Cardiac septum (tissue), 1 donor: ENCODE measurements at regions not wholly inside any gene's neighbourhood (a gene's known extent, or its start where the extent isn't known, plus 50 kb on each side); places are given as distances from the start of the nearest gene placed in this dataset.
"Not testable (repeated sequence)": the region's sequence is repeated elsewhere in the genome, so short reads cannot be mapped to it uniquely, and the experiment has no call there.

Source experiments
- DNase-seq: peaks from one replicate; pipeline ENCODE4 v3.0.0-alpha.2; 2020; ENCODE audit warnings: low spot score
- intact Hi-C: fragments of 100-400 bp; cut with DNase I; formaldehyde crosslinking; loops from one replicate; pipeline ENCODE4 v1.14.0; 2022
- donor health status: DM: no; HTN: no; CAD: no.

DNA sequence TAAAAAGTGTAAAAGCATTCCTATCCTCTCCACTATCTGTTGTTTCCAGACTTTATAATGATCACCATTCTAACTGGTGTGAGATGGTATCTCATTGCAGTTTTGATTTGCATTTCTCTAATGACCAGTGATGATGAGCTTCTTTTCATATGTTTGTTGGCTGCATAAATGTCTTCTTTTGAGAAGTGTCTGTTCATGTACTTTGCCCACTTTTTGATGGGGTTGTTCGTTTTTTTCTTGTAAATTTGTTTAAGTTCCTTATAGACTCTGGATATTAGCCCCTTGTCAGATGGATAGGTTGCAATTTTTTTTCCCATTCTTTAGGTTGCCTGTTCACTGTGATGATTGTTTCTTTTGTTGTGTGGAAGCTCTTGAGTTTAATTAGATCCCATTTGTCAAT lies 199.6 kb upstream of the ETV3 start:
- intact Hi-C loops, DNase-seq: not testable (repeated sequence)

DNA sequence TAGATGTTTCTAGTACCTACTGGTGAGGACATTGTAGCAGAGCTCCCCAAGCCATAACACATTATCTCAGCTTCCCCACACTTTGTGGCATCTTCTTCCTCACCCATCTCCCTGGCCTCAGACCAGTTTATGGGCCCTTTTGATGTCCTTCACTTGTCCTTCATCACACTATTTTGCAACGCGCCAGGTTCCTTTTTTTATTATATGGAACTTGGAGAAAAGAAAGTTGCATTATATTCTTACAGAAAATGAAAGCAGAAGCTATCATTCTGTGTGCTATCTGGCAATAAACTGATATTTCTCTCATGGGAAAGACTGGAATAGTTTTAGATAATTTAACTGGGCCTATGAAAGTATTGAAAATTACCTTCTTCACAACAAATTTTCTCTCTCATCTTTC lies 196.9 kb upstream of the ETV3 start:
- no peak for DNase-seq
- intact Hi-C loops, result no loop called here

DNA sequence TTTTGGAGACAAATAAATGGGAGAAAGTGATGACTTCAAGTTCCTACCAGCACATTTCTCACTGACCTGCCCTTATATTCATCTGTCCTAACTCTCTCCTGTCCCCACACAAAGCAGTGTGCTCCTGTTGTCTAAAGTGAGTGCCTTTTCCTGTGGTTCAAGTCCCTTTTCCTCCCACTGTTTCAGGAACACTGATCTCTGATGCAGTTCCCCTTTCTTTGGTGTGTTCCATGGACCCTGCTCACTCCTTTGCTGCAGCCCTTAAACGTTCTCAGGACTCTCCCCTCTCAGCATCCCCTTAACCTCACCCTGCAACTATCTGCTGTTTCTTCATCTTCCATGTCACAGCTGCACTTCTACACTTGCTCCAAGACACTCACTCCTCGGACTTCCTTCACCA lies 195.8 kb upstream of the ETV3 start:
- no peak for DNase-seq
- intact Hi-C loops, result no loop called here

DNA sequence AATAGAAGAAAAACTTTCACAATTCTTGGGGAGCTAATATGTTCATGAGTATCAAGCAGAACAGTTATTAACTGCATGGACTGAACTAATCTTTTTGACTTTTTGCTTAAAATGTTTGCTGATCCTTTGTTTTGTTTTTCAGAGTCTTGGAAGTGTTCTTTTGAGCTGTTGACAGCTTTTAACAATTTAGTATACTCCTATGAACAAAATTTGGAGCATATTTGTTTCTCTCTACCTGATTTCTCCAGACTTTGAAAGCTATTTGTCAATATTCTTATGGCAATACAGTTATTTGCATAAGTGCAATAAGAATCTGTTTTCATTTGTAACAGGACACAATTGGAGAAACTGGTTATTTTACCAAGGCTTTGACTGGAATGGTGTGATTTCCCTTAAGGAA lies 192.0 kb upstream of the ETV3 start:
- DNase-seq, intact Hi-C loops: not testable (repeated sequence)

DNA sequence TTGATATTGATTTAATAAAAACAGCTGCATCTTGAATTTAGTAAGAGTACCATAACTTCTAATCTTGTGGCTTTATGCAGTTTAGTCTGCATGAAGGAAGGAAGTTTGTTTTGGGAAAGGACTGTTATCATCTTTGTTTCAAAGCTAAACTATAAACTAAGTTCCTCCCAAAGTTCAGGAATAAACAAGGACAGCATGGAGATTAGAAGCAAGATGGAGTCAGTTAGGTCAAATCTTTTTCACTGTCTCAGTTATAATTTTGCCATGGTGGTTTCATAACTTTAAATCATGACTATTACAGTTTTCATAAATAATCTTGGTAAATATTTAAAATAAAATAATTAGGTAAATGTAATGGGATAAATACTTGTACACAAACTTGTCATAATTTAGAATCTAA lies 189.9 kb upstream of the ETV3 start:
- intact Hi-C loops, DNase-seq: not testable (repeated sequence)

DNA sequence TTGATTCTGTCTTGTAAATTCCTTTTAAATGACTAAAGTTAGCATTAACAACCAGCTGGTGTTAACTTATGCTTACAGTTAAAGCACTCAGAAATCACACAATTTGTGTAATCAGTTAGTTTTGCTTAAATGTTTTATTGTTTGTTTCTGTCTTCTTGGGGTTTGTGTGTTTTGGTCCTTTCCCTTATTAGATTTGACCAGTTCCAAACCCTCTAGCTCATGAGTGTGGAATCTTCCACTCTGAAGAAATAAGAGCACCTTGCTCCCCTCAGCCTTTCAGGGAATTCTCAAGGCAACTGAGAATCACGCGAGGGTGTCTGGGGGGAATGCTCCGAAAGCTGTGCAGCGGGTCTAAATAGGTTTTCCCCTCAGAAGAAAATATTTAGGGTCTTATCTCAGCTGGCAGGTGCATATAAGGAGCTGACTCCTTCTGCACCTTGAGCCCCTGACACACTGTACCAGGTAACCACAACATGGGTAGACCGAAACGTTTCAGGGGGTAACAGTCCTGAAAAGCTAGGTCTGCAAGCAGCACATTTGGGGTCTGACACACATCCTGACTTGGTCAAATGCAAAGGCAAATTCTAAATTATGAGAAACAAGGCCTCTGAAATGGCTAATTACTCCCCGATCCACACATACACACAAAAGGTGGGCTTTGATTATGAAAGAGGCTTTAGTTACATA lies 188.1 kb upstream of the ETV3 start:
- intact Hi-C loops, result no loop called here
- DNase-seq, result no peak

DNA sequence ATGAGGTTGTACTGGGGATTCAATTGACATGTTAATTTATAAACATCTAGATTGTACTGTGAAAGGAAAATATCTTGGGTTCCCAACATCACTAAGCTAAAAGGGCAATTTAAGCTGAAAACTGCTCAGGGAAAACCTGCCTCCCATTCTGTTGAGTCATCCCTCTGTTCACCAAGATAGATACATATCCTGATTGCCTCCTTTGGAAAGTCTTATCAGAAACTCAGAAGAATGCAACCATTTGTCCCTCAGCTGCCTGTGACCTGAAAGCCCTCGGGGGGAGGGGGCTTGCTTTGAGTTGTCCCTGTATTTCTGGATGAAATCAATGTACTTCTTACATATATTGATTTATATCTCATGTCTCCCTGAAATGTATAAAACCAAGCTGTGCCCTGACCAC lies 187.0 kb upstream of the ETV3 start:
- intact Hi-C loops, result no loop called here
- DNase-seq, result no peak

DNA sequence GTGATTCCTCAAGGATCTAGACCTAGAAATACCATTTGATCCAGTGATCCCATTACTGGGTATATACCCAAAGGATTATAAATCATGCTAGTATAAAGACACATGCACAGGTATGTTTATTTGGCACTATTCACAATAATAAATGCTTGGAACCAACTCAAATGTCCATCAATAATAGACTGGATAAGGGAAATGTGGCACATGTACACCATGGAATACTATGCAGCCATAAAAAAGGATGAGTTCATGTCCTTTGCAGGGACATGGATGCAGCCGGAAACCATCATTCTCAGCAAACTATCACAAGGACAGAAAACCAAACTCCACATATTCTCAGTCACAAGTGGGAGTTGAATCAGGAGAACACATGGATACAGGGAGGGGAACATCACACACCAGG lies 183.8 kb upstream of the ETV3 start:
- DNase-seq, intact Hi-C loops: not testable (repeated sequence)

DNA sequence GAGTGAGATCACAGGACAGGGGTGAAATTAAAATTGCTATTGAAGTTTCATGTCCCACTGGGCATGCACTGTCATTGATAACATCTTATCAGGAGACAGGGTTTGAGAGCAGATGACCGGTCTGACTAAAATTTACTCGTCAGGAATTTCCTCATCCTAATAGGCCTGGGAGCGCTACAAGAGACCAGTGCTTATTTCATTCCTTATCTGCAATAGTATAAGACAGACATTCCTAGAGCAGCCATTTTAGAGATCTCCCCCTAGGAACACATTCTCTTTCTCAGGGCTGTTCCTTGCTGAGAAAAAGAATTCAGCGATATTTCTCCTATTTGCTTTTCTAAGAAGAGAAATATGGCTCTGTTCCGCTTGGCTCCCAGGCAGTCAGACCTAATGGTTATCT lies 181.4 kb upstream of the ETV3 start:
- intact Hi-C loops, result no loop called here
- DNase-seq, result no peak

DNA sequence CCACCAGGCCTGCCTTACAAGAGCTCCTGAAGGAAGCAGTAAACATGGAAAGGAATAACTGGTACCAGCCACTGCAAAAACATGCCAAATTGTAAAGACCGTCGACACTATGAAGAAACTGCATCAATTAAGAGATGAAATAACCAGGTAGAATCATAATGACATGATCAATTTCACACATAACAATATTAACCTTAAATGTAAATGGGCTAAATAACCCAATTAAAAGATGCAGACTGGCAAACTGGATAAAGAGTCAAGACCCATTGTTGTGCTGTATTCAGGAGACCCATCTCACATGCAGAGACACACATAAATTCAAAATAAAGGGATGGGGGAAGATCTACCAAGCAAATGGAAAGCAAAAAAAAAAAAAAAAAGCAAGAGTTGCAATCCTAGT lies 179.0 kb upstream of the ETV3 start:
- intact Hi-C loops, DNase-seq: not testable (repeated sequence)

DNA sequence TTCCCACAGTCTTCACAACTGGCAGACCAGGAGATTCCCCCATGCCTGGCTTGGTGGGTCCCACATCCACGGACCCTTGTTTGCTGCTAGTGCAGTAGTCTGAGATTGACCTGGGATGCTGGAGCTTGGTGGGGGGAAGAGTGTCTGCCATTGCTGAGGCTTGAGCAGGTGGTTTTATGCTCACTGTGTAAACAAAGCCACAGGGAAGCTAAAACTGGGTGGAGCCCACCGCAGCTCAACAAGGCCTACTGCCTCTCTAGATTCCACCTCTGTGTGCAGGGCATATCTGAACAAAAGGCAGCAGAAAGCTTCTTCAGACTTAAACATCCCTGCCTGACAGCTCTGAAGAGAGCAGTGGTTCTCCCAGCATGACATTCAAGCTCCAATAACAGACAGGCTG lies 177.3 kb upstream of the ETV3 start:
- DNase-seq, result no peak
- intact Hi-C loops, result no loop called here

DNA sequence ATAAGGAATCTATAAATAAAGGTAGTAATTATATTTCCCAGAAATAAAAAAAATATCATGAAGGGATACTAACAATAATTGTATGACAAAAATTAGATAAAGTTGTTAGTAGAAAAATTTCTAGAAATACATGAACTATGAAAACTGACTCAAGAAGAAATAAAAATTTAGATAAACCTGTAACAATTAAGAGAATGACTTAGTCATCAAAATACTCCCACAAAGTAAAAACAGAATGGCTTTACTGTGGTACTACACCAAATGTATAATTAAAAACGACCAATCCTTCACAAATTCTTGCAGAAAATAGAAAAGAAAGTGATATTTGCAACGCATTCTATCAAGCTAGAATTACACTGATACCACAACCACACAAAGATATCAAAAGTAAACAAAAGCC lies 176.2 kb upstream of the ETV3 start:
- intact Hi-C loops, result no loop called here

DNA sequence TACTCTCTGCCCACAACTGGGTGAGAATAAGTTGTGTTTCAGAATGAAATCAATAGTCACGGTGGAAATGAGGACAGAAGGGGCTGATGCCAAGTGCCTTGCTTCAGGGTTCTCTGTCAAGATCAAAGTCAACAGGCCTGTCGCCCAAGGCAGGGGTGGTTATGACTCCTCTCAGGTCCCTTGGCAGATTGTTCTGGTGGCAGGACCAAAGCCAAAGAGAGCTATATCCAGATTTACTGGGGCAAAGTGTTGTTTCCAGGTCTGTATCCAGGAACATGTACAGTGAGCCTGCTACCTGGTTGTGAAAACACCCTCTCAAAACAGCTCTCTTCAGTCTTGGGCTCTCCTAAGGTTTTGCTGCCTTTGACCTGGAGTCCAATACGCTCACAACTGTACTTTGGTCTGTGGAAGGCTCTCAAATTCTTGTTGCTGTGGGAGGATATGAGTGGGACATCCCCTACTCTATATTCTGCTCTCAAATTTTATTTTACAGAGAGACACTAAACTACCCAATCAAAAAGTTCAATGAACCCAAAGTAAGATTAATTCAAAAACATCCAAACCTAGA lies 175.1 kb upstream of the ETV3 start:
- intact Hi-C loops, result no loop called here

More for the DNA sequence above, 176.2 kb upstream of the ETV3 start:
- DNase-seq, result no peak

DNA sequence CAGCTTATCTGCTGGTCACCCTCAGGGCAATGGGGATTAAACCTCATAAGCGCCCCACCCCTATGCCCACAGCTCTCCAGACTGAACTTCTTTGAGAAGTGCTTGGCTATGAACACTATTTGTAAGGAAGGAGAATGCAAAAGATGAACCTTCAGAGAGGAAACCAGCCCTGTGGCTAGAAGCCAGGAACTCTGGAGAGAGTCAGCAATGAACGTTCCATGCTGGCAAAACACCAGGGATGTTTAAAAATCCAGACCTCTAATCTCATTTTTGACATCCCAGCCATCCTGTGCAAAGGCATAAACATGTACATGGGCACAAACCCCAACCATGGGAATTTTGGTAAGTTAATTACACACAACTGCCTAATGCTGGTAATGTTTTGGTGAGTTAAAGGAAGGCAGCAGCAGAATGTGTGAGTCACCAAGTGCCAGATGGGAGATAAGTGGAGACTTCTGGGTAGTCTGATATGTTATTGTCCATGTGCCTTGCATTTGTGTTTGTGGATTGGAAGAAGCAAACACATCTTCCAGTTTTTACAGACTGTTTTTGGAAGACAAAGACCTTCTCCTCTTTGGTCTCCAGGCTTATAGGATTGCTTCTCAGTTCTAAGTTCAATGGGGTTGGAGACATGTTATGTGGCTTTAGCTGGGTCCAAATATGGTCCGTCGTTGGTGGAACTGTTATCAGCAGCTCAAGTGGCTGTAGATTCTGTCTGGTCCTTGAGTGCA lies 174.1 kb upstream of the ETV3 start:
- intact Hi-C loops, result no loop called here

More for the DNA sequence above, 175.1 kb upstream of the ETV3 start:
- DNase-seq, result no peak

DNA sequence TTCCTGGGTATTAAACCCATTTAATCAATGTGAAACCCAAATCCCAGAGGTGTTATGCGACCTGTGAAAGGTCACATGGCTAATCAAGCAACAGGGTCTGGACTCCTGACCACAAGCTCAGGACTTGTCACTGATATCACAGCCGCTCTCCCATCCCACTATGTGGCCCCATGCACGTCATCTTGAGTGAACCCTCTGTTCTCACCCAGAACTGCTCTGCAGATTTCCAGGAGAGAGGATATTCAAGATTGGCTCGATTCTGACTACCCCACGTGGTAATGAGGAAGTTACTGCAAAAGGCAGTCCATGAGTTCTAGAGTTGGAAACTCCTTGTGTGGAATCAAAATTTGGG lies 173.5 kb upstream of the ETV3 start:
- no peak for DNase-seq
- intact Hi-C loops, result no loop called here

More for the DNA sequence above, 174.1 kb upstream of the ETV3 start:
- no peak for DNase-seq

DNA sequence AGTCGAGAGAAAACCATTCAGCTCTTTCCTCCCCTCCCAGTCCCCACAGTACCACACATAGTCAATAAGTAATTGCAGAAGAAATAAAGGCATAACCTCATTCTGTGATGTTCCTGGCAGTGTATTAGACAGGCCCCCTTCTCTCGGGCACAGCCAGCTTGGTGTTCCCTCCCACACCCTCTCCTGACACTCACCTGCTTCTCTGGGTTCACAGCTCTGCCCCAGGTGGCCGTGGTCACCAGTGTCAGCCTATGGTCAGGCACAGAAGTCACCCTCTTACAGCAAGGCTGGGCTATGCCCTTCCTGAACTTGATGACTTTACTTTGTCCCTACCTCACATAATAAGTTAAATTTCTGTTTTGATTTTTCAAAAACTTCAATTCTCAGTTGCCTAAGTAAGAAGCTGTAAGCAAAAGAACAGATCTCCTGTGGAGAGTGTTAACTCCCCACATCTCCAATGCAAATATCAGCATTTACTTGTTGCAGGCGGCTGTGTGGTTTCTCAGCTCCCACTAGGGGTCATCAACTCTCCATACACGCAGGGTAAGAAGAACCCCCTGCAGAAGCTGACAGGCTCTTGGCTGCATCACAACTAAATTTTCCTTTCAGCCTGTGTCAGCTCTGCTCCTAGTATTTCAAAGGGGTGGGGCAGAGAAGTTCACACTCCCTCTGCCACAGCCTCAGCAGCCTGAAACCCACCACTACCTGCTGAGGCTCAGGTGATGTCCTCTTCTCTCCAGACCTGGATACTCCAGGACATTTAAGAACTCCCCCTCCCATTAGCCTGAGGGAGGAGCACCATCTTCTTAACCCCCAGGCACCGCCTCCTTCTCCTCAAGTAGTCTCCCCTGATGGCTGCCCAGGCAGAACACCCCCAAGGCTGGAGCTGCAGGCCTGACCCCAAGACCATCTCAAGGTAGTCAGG lies 172.9 kb upstream of the ETV3 start:
- DNase-seq, intact Hi-C loops: not testable (repeated sequence)

DNA sequence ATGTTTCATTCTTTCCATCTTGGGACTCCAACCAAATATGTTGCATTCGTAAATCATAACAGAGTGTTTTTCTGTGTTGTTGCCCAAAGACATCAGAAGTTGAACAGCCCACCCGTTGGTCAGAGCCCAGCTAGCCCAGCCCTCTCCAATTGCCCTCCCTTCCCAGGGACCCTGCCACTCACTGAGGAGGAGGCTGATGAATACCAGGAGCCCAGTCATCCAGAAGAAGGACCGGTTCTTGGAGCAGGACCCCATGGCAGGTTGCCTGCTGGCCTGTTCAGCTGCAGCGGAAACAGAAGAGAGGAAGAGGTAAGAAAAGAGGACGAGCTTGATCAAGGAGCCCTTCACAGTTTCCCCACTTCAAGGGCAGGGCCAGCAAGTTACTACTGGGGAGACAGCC lies 172.2 kb upstream of the ETV3 start:
- intact Hi-C loops, result no loop called here
- no peak for DNase-seq

DNA sequence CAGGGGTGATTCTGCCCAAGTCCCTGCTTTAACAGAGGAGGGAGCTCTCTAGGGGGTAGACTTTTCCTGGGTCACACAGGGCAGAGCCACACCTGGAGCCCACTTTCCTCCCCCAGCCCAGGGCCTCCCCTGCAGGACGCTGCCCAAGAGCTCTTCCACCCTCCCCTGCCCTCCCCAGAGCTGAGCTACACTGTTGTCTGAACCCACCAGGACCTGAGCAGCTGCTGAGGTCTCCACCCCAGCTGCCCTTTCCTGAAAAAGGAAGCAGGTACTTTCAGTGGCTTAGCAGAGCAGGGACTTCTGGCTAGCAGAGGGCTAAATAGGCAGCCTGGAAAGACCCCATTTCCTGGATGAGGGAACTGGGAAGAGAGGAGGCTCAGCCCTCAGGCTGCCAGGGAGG lies 169.3 kb upstream of the ETV3 start:
- intact Hi-C loops, result no loop called here
- no peak for DNase-seq

DNA sequence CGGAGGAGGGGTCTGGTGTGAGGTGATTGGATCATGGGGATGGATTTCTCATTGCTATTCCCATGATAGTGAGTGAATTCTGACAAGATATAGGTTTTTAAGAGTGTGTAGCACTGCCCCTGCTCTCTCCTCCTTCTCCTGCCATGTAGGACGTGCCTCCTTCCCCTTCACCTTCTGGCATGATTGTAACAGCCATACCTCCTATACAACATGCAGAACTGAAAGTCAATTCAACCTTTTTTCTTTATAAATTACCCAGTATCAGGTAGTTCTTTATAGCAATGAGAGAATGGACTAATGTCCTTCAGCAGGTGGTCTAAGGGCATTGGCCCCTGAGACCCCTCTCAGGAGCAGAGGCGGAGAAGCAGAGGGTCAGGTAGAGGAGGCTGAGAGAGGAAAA lies 168.7 kb upstream of the ETV3 start:
- no peak for DNase-seq
- intact Hi-C loops, result no loop called here

DNA sequence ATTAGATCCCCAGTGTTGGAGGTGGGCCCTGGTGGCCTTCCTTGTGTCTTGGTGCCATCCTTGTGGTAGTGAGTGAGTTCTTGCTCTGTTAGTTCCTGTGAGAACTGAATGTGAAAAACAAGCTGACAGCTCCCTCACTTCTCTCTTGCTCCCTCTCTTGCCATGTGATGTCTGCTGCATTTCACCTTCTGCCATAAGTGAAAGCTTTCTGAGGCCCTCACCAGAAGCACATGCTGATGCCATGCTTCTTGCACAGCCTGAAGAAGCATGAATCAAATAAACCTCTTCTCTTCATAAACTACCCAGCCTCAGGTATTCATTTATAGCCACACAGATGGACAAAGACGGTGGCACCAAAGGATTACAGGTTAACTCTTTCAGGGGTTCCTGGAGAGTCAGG lies 166.1 kb upstream of the ETV3 start:
- DNase-seq, result no peak
- intact Hi-C loops, result no loop called here
